H9 (cell line): ENCODE measurements at regions not wholly inside any gene's neighbourhood (a gene's known extent, or its start where the extent isn't known, plus 50 kb on each side); places are given as distances from the start of the nearest gene placed in this dataset.

Experiments
- DNase-seq: peaks from one replicate; pipeline ENCODE4 v3.0.0-alpha.2; 2017
- H2AFZ ChIP-seq: one replicate; pipeline ENCODE4 v1.6.1; 2013; ENCODE audit warnings: mild to moderate bottlenecking, low read length, control low read depth, moderate library complexity
- H2AK5ac ChIP-seq: 2 replicates; pipeline ENCODE4 v1.6.1; 2013; ENCODE audit warnings: low read length, control low read depth, mixed read lengths; ENCODE audit not compliant: insufficient read length
- H2BK120ac ChIP-seq: one replicate; pipeline ENCODE4 v1.6.1; 2013; ENCODE audit warnings: low read depth, mild to moderate bottlenecking, low read length, control low read depth, inconsistent platforms; ENCODE audit not compliant: poor library complexity, severe bottlenecking
- H2BK12ac ChIP-seq: 2 replicates; pipeline ENCODE4 v1.6.1; 2013; ENCODE audit warnings: low read length, control low read depth, mixed read lengths, low read depth; ENCODE audit not compliant: insufficient read length
- H2BK15ac ChIP-seq: 2 replicates; pipeline ENCODE4 v1.6.1; 2013; ENCODE audit warnings: low read depth, low read length, control low read depth
- H2BK20ac ChIP-seq: one replicate; pipeline ENCODE4 v1.6.1; 2013; ENCODE audit warnings: low read depth, mild to moderate bottlenecking, low read length, control low read depth, inconsistent platforms; ENCODE audit not compliant: poor library complexity, severe bottlenecking
- H2BK5ac ChIP-seq: 2 replicates; pipeline ENCODE4 v1.6.1; 2013; ENCODE audit warnings: low read length, control low read depth, mixed read lengths; ENCODE audit not compliant: insufficient read length
- H3K14ac ChIP-seq: 2 replicates; pipeline ENCODE4 v1.6.1; 2013; ENCODE audit warnings: low read length, control low read depth; ENCODE audit not compliant: insufficient read depth
- H3K18ac ChIP-seq: 2 replicates; pipeline ENCODE4 v1.6.1; 2013; ENCODE audit warnings: low read depth, mild to moderate bottlenecking, mixed read lengths, low read length, control low read depth; ENCODE audit not compliant: insufficient read length
- H3K23ac ChIP-seq: 2 replicates; pipeline ENCODE4 v1.6.1; 2013; ENCODE audit warnings: low read length, control low read depth, mixed read lengths, low read depth; ENCODE audit not compliant: insufficient read length
- H3K23me2 ChIP-seq: 2 replicates; pipeline ENCODE4 v1.6.1; 2013; ENCODE audit warnings: low read depth, mild to moderate bottlenecking, mixed read lengths, low read length, control low read depth; ENCODE audit not compliant: insufficient read length, poor library complexity, severe bottlenecking
- H3K27ac ChIP-seq: 2 replicates; pipeline ENCODE4 v1.5.1; 2013; ENCODE audit warnings: low read length, control low read depth, mixed read lengths, low read depth; ENCODE audit not compliant: insufficient read length
- H3K27me3 ChIP-seq: 2 replicates; pipeline ENCODE4 v1.6.1; 2013; ENCODE audit warnings: low read length, control low read depth, inconsistent platforms; ENCODE audit not compliant: insufficient read depth
- H3K4ac ChIP-seq: 2 replicates; pipeline ENCODE4 v1.6.1; 2013; ENCODE audit warnings: low read depth, mild to moderate bottlenecking, control low read depth, inconsistent platforms, low read length, moderate library complexity
- H3K4me1 ChIP-seq: 2 replicates; pipeline ENCODE4 v1.6.1; 2013; ENCODE audit warnings: low read length, control low read depth, inconsistent platforms; ENCODE audit not compliant: insufficient read depth
- H3K4me2 ChIP-seq: 2 replicates; pipeline ENCODE4 v1.6.1; 2013; ENCODE audit warnings: low read length, control low read depth, mixed read lengths; ENCODE audit not compliant: insufficient read length, insufficient read depth
- H3K56ac ChIP-seq: 2 replicates; pipeline ENCODE4 v1.6.1; 2013; ENCODE audit warnings: low read depth, mild to moderate bottlenecking, mixed read lengths, low read length, control low read depth; ENCODE audit not compliant: insufficient read length
- H3K79me1 ChIP-seq: 2 replicates; pipeline ENCODE4 v1.6.1; 2013; ENCODE audit warnings: low read depth, mild to moderate bottlenecking, moderate library complexity, low read length, control low read depth, inconsistent platforms; ENCODE audit not compliant: insufficient read depth, poor library complexity, severe bottlenecking
- H3K79me2 ChIP-seq: 2 replicates; pipeline ENCODE4 v1.6.1; 2013; ENCODE audit warnings: low read length, control low read depth, inconsistent platforms; ENCODE audit not compliant: insufficient read depth
- H3K9ac ChIP-seq: 2 replicates; pipeline ENCODE4 v1.6.1; 2013; ENCODE audit warnings: low read length, control low read depth, mixed read lengths; ENCODE audit not compliant: insufficient read length; ENCODE audit errors: extremely low read depth
- H3K9me3 ChIP-seq: one replicate; pipeline ENCODE4 v1.6.1; 2013; ENCODE audit warnings: low read depth, low read length, inconsistent platforms; ENCODE audit not compliant: control insufficient read depth
- H3T11ph ChIP-seq: one replicate; pipeline ENCODE4 v1.6.1; 2013; ENCODE audit warnings: mild to moderate bottlenecking, low read length, control low read depth, inconsistent platforms
- H4K20me1 ChIP-seq: one replicate; pipeline ENCODE4 v1.6.1; 2013; ENCODE audit not compliant: control insufficient read depth, insufficient read length, insufficient read depth
- H4K5ac ChIP-seq: 2 replicates; pipeline ENCODE4 v1.6.1; 2013; ENCODE audit warnings: low read depth, mild to moderate bottlenecking, mixed read lengths, low read length, control low read depth; ENCODE audit not compliant: insufficient read length
- H4K8ac ChIP-seq: replicated peaks from 2 replicates; pipeline ENCODE4 v1.6.1; 2013; ENCODE audit warnings: low read length, control low read depth, mixed read lengths, low read depth; ENCODE audit not compliant: insufficient read length
- H4K91ac ChIP-seq: 2 replicates; pipeline ENCODE4 v1.6.1; 2013; ENCODE audit warnings: low read depth, mild to moderate bottlenecking, moderate library complexity, mixed read lengths, low read length, control low read depth; ENCODE audit not compliant: insufficient read length
- H3K27ac Mint-ChIP-seq, 3 experiments: 2 replicates in 2 of 3; 3 replicates in 1 of 3; pipeline ENCODE4 v1.8.0; 2020 to 2021; ENCODE audit warnings: mixed read lengths in 3 of 3, mild to moderate bottlenecking in 1 of 3, moderate library complexity in 1 of 3
- H3K27me3 Mint-ChIP-seq: 2 replicates; pipeline ENCODE4 v1.8.0; 2021; ENCODE audit warnings: low read depth, mild to moderate bottlenecking, moderate library complexity, mixed read lengths
- H3K36me3 Mint-ChIP-seq, 3 experiments: 2 replicates in 2 of 3; 3 replicates in 1 of 3; pipeline ENCODE4 v1.8.0; 2020 to 2021; ENCODE audit warnings: low read depth in 3 of 3, mixed read lengths in 3 of 3; ENCODE audit not compliant: insufficient read depth in 1 of 3
- H3K4me1 Mint-ChIP-seq, 2 experiments: 2 replicates each; pipeline ENCODE4 v1.8.0; 2020; ENCODE audit warnings: mixed read lengths in 2 of 2
- H3K4me3 Mint-ChIP-seq, 2 experiments: 2 replicates in 1 of 2; 3 replicates in 1 of 2; pipeline ENCODE4 v1.8.0; 2020 to 2021; ENCODE audit warnings: mild to moderate bottlenecking in 2 of 2, mixed read lengths in 2 of 2, moderate library complexity in 1 of 2
- H3K9me3 Mint-ChIP-seq, 2 experiments: 2 replicates in 1 of 2; 3 replicates in 1 of 2; pipeline ENCODE4 v1.8.0; 2020; ENCODE audit warnings: mild to moderate bottlenecking in 2 of 2, mixed read lengths in 2 of 2, moderate library complexity in 1 of 2
- WGBS: extraction: QIAGEN DNeasy Blood & Tissue Kit; methylation state at CpG from one replicate; pipeline ENCODE4 v1.1.7; 2013; ENCODE audit warnings: missing lambda C conversion rate, low lambda C conversion rate, mixed read lengths; ENCODE audit not compliant: insufficient read length; ENCODE audit errors: extremely low coverage; 5-methylcytosine and 5-hydroxymethylcytosine counted together
- TF ChIP-seq, protein P1 (sequence below): fragments of 200-600 bp; sonication (generic); conservative IDR thresholded peaks from 3 replicates; pipeline ENCODE4 v1.8.0; 2021; ENCODE audit warnings: antibody characterized with exemption, mild to moderate bottlenecking

DNA sequence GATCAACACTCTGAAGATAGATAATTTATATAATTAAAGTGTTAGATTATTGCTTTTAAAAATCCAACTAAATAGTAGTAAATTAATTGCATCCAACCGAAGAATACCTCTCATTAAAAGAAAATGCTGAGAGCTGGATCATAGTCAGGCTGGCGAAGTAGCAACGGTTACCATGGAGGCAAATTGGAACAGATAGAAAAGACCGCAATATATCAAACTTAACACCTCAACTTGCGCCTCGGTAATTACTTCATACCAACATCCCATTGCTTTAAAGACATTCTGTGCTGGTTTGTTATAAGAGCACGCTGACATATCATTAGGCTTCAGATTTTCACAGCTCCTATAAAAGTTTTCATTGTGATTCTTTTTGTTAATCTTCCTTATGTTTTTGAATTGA is 183.8 kb upstream of the ZC3H15 start:
- Histone ChIP-seq H3K56ac (no peak overlapping the region), H2AK5ac (no peak overlapping the region), H3K18ac (no peak overlapping the region), H3K23me2 (no peaks in the 10 kb centered on the region), H4K5ac (no peak overlapping the region), H3K27ac (no peak overlapping the region), H3T11ph (no peak overlapping the region), H2BK12ac (no peak overlapping the region), H4K91ac (no peak overlapping the region), H3K4me2 (no peak overlapping the region), H4K20me1 (no peaks in the 10 kb centered on the region), H2BK5ac (no peak overlapping the region), H3K4me1 (peaks cover 2% of the 10 kb centered on the region; the same call in 1 of the 2 replicates), H3K27me3 (no peaks in the 10 kb centered on the region), H3K79me2 (no peaks in the 10 kb centered on the region), H4K8ac (no peak overlapping the region), H3K9me3 (no peaks in the 10 kb centered on the region), H2BK120ac (no peak overlapping the region), H2BK15ac (no peak overlapping the region), H2AFZ (no peak overlapping the region), H3K14ac (no peak overlapping the region), H3K79me1 (no peaks in the 10 kb centered on the region), H3K23ac (no peak overlapping the region), H3K4ac (no peak overlapping the region), H2BK20ac (no peak overlapping the region), H3K9ac (no peak overlapping the region)
- Mint-ChIP-seq H3K27ac (no peak overlapping the region), H3K4me3 (no peak overlapping the region), H3K36me3 (no peaks in the 10 kb centered on the region), H3K27me3 (no peaks in the 10 kb centered on the region), H3K9me3 (no peaks in the 10 kb centered on the region), H3K4me1 (peaks cover 23 to 27% of the 10 kb centered on the region in 2 experiments)
- no CpG with 5 or more reads among the region's 7 CpGs for WGBS
- TF ChIP-seq, protein P1, sequence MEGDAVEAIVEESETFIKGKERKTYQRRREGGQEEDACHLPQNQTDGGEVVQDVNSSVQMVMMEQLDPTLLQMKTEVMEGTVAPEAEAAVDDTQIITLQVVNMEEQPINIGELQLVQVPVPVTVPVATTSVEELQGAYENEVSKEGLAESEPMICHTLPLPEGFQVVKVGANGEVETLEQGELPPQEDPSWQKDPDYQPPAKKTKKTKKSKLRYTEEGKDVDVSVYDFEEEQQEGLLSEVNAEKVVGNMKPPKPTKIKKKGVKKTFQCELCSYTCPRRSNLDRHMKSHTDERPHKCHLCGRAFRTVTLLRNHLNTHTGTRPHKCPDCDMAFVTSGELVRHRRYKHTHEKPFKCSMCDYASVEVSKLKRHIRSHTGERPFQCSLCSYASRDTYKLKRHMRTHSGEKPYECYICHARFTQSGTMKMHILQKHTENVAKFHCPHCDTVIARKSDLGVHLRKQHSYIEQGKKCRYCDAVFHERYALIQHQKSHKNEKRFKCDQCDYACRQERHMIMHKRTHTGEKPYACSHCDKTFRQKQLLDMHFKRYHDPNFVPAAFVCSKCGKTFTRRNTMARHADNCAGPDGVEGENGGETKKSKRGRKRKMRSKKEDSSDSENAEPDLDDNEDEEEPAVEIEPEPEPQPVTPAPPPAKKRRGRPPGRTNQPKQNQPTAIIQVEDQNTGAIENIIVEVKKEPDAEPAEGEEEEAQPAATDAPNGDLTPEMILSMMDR, result no peak
- no peak for DNase-seq
